ENCODE measurements at regions not wholly inside any gene's neighbourhood (a gene's known extent, or its start where the extent isn't known, plus 50 kb on each side); places are given as distances from the start of the nearest gene placed in this dataset.

GRCh38 chr7:26102176-26102575 lies 49.8 kb upstream of the NFE2L3 start:
- TF ChIP-seq MAX (IDR thresholded peaks at IDR 0.05) (no peak), CTCF (IDR thresholded peaks at IDR 0.05 in 2 of 3, conservative IDR thresholded peaks at IDR 0.05 in 1 of 3; ENCODE audit: borderline replicate concordance in 1 of 3, insufficient read depth in 1 of 3, low read depth in 2 of 3, low read length in 2 of 3) (no peak)

Data from HCT116 (cell line).